Endometrium (tissue), 2 donors: ENCODE measurements at regions not wholly inside any gene's neighbourhood (a gene's known extent, or its start where the extent isn't known, plus 50 kb on each side); places are given as distances from the start of the nearest gene placed in this dataset.
"Not testable (repeated sequence)": the region's sequence is repeated elsewhere in the genome, so short reads cannot be mapped to it uniquely, and the experiment has no call there.

Experiments used
- FAIRE-seq: peaks from 2 replicates; lab custom pipeline; 2012; peaks lifted over from hg19 to GRCh38; lab: Jason Lieb, UNC
- donor health status: control.
- donor health status: control.

GRCh38 chr20:53645582-53645897 is 51.9 kb upstream of the ZNF217 start:
- no peak for FAIRE-seq

GRCh38 chr20:53644108-53644507 is 50.5 kb upstream of the ZNF217 start:
- not testable (repeated sequence) for FAIRE-seq
